ENCODE measurements at regions not wholly inside any gene's neighbourhood (a gene's known extent, or its start where the extent isn't known, plus 50 kb on each side); places are given as distances from the start of the nearest gene placed in this dataset.

GRCh38 chr6:23412770-23413169 is 713.2 kb upstream of the NRSN1 start:
- TF ChIP-seq POLR2AphosphoS5 (IDR thresholded peaks at IDR 0.05) (no peak), CTCF (IDR thresholded peaks at IDR 0.05) (no peak), POLR2A (IDR thresholded peaks at IDR 0.05) (no peak)

Data from transverse colon (tissue), 4 donors.